ENCODE measurements at regions not wholly inside any gene's neighbourhood (a gene's known extent, or its start where the extent isn't known, plus 50 kb on each side); places are given as distances from the start of the nearest gene placed in this dataset.

GRCh38 chr7:148950806-148951205 is 66.7 kb upstream of the EZH2 start:
- DNase-seq (ENCODE audit: low read depth in 1 of 2, low spot score in 1 of 2): no peak

GRCh38 chr7:148944935-148945934 is 61.1 kb upstream of the EZH2 start:
- DNase-seq (ENCODE audit: low read depth in 1 of 2, low spot score in 1 of 2): no peak

GRCh38 chr7:148941598-148942275 is 57.6 kb upstream of the EZH2 start:
- DNase-seq (ENCODE audit: low read depth in 1 of 2, low spot score in 1 of 2): peak; percentile 25 to 35

GRCh38 chr7:148940702-148941597 is 56.9 kb upstream of the EZH2 start:
- peak; percentile 16 to 57 for DNase-seq (ENCODE audit: low read depth in 1 of 2, low spot score in 1 of 2)

GRCh38 chr7:148939128-148939755 is 55.2 kb upstream of the EZH2 start:
- no peak for DNase-seq (ENCODE audit: low read depth in 1 of 2, low spot score in 1 of 2)

- DNase-seq (ENCODE audit: low read depth in 1 of 2, low spot score in 1 of 2): no peak
Measured at GRCh38 chr7:148935451-148935850, 51.4 kb upstream of the EZH2 start.

All from activated T-helper 1 cell treated with anti-CD3 and anti-CD28 coated beads, Interleukin-2, amount 50 U/mL, for 16 hours (primary cell).